Ascending aorta (tissue), 2 donors: ENCODE measurements at regions not wholly inside any gene's neighbourhood (a gene's known extent, or its start where the extent isn't known, plus 50 kb on each side); places are given as distances from the start of the nearest gene placed in this dataset.

ENCODE experiments used
- DNase-seq, 2 donors: peaks; one replicate each; pipeline ENCODE4 v3.0.0-alpha.2; 2019; ENCODE audit warnings: low spot score in 2 of 2
- H3K27ac ChIP-seq, 2 donors: fragments of 200-600 bp; sonication (generic); one replicate each; pipeline ENCODE4 v1.5.1; 2016 to 2017; ENCODE audit warnings: mild to moderate bottlenecking in 1 of 2
- H3K27me3 ChIP-seq: fragments of 200-600 bp; sonication (generic); one replicate; pipeline ENCODE4 v1.5.1; 2017
- H3K36me3 ChIP-seq, 2 donors: fragments of 200-600 bp; sonication (generic); one replicate each; pipeline ENCODE4 v1.5.1; 2016
- H3K4me1 ChIP-seq, 2 donors: fragments of 200-600 bp; sonication (generic); one replicate each; pipeline ENCODE4 v1.5.1; 2016 to 2017; ENCODE audit warnings: mild to moderate bottlenecking in 1 of 2
- H3K4me3 ChIP-seq, 2 donors: fragments of 200-600 bp; sonication (generic); one replicate each; pipeline ENCODE4 v1.5.1; 2016 to 2017; ENCODE audit warnings: mild to moderate bottlenecking in 1 of 2
- H3K9me3 ChIP-seq, 2 donors: fragments of 200-600 bp; sonication (generic); one replicate each; pipeline ENCODE4 v1.5.1; 2016
- intact Hi-C: fragments of 100-400 bp; cut with DNase I; formaldehyde crosslinking; loops from one replicate; pipeline ENCODE4 v1.15.1; 2023
- TF ChIP-seq, protein P1 (sequence below), 3 experiments: fragments of 200-600 bp in 2 of 3; fragments of 450-650 bp in 1 of 3; sonication (generic) in 2 of 3; IDR thresholded peaks; one replicate each; pipeline ENCODE4 v1.5.1; 2016 to 2019; ENCODE audit warnings: antibody characterized with exemption in 3 of 3, mild to moderate bottlenecking in 1 of 3, moderate library complexity in 1 of 3

DNA sequence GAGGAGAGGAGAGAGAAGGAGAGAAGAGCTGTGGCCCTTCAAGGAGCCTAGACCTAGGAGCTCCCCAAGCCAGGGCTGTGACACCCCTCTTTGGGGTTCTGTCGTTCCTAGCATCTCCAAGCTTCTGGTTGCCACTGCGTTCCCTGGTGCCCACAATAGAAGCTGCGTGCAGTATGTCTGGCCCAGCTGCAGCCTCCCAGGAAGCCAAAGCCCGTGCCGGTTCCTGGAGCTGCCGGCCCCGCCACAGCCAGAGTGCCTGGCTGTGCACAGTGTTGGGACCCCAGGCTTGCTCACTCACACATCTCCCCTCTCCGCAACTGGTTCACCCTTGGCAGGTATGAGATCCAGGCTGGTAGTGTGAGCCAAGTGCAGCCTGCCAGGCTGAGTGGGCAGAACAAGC lies 367.7 kb upstream of the MC4R start:
- intact Hi-C loops, result no loop called here
- Histone ChIP-seq H3K9me3 (no peaks in the 10 kb centered on the region), H3K36me3 (no peaks in the 10 kb centered on the region), H3K27me3 (no peaks in the 10 kb centered on the region), H3K27ac (no peak overlapping the region), H3K4me1 (no peaks in the 10 kb centered on the region), H3K4me3 (no peak overlapping the region)
- TF ChIP-seq, protein P1, sequence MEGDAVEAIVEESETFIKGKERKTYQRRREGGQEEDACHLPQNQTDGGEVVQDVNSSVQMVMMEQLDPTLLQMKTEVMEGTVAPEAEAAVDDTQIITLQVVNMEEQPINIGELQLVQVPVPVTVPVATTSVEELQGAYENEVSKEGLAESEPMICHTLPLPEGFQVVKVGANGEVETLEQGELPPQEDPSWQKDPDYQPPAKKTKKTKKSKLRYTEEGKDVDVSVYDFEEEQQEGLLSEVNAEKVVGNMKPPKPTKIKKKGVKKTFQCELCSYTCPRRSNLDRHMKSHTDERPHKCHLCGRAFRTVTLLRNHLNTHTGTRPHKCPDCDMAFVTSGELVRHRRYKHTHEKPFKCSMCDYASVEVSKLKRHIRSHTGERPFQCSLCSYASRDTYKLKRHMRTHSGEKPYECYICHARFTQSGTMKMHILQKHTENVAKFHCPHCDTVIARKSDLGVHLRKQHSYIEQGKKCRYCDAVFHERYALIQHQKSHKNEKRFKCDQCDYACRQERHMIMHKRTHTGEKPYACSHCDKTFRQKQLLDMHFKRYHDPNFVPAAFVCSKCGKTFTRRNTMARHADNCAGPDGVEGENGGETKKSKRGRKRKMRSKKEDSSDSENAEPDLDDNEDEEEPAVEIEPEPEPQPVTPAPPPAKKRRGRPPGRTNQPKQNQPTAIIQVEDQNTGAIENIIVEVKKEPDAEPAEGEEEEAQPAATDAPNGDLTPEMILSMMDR (IDR thresholded peaks at IDR 0.05), result no peak
- DNase-seq, result no peak

DNA sequence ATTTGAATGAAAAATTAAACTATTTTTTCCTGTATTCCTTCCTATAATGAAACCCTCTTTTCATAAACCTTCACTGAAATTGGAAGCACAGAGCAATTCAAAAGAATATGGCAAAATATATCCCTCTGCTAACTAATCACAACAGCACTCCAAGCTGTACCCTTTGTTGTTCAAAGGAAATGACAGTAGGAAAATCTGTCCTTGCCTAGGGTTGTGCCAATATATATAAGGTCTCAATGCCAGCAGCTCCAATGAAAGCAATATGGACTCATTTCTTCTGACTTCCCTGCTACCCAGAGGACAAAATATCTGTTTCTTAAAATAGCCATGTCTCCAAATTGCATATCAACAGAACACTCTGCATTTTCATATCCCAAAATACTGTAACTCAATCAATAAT lies 373.9 kb upstream of the MC4R start:
- DNase-seq, result no peak
- Histone ChIP-seq H3K27me3 (no peaks in the 10 kb centered on the region), H3K4me3 (no peak overlapping the region), H3K36me3 (no peaks in the 10 kb centered on the region), H3K27ac (no peak overlapping the region), H3K4me1 (no peaks in the 10 kb centered on the region), H3K9me3 (no peaks in the 10 kb centered on the region)
- intact Hi-C loops, result no loop called here
- TF ChIP-seq, protein P1 (IDR thresholded peaks at IDR 0.05), result no peak

DNA sequence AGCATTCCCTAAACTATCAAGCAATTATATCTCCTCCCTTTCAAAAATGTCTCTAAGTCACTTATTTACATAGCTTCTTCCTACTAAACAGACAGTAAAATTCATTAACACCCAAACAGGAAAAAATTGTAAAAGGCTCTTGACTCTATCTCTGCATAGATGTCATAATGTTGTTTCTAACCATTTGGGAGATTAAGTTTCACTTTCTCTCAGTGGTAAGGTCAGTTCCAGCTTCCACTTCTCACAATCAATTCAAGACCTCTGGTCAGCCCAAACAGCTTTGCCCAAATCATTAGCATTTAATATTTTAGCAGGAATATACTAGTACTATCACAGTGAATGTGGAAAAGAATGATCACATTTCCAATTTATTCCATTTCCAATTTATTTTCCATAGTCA lies 374.3 kb upstream of the MC4R start:
- H3K9me3 ChIP-seq, result no peaks in the 10 kb centered on the region
- TF ChIP-seq, protein P1 (IDR thresholded peaks at IDR 0.05), result no peak
- DNase-seq, result no peak
- H3K27ac ChIP-seq, result no peak overlapping the region
- no peaks in the 10 kb centered on the region for H3K27me3 ChIP-seq
- H3K4me3 ChIP-seq, result no peak overlapping the region
- H3K36me3 ChIP-seq, result no peaks in the 10 kb centered on the region
- H3K4me1 ChIP-seq, result no peaks in the 10 kb centered on the region
- intact Hi-C loops, result no loop called here

DNA sequence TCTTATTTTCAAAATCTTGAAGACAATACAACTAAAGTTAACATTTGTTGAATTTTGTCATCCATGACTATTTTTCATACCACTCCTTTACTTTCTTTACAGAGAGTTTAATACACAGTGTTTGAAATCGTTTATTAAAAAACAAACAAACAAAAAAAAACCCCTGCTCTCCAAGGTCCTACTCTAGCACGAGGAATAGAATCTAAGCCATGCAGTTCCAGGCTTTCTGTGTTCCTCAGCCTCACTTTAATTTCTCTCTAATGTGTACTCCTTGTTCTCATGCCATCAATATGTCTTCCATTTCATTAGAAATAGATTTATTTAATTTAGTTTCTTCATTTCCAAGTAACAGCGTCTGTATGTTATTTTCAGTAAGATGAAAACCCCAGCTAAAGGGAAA lies 381.2 kb upstream of the MC4R start:
- Histone ChIP-seq H3K4me3 (no peak overlapping the region), H3K27me3 (no peaks in the 10 kb centered on the region), H3K36me3 (no peaks in the 10 kb centered on the region), H3K27ac (no peak overlapping the region), H3K9me3 (no peaks in the 10 kb centered on the region), H3K4me1 (no peaks in the 10 kb centered on the region)
- DNase-seq, result no peak
- intact Hi-C loops, result no loop called here
- TF ChIP-seq, protein P1 (IDR thresholded peaks at IDR 0.05), result no peak

DNA sequence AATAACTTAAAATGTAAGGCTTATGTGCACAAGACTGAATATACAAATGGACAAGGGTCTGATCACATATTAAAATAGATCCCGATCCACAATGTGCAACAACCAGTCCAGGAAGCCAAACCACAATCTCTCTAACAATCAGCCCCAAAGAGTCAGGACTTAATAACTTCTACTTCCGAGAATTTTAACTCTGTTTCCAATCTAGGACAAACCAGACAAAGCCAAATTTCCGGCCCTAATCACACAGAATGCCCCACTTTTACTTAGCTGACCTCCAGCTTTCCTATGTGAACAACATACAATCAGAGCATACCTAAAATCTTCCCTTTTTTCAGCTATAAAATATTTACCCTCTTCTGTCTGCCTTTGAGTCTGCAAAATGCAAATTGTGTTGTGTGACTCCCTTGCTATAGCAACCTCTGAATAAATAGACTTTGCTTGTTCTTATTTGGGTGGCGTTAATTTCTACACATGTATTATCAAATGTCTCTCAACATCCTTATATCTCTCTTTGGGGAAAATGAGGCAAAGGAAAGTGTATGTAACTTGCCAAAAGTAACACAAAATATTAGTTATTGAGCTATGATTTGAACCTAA lies 381.9 kb upstream of the MC4R start:
- Histone ChIP-seq H3K36me3 (no peaks in the 10 kb centered on the region), H3K27ac (no peak overlapping the region), H3K4me1 (no peaks in the 10 kb centered on the region), H3K9me3 (no peaks in the 10 kb centered on the region), H3K4me3 (no peak overlapping the region), H3K27me3 (no peaks in the 10 kb centered on the region)
- DNase-seq, result no peak
- intact Hi-C loops, result no loop called here
- TF ChIP-seq, protein P1 (IDR thresholded peaks at IDR 0.05), result no peak

DNA sequence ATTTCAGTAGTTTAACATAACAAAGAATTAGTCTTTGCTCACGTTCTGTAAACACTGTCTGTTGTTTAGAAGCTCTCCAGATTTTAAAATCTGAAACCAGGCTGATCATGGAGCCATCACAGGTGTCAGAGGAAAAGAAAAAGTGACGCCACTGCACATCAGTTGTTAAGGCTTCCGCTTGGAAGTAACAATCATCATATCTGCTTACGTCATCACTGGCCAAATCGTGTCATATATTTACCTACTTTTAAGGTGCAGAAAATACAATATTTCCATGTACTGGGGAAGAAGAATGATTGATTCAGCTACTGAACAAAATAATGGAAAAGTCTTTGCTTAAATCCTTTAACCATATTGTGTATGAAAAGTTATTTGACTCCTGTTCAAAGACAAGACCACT lies 382.6 kb upstream of the MC4R start:
- Histone ChIP-seq H3K4me1 (no peaks in the 10 kb centered on the region), H3K9me3 (no peaks in the 10 kb centered on the region), H3K27me3 (no peaks in the 10 kb centered on the region), H3K36me3 (no peaks in the 10 kb centered on the region), H3K4me3 (no peak overlapping the region), H3K27ac (no peak overlapping the region)
- TF ChIP-seq, protein P1 (IDR thresholded peaks at IDR 0.05), result no peak
- intact Hi-C loops, result no loop called here
- no peak for DNase-seq
